ENCODE measurements at regions not wholly inside any gene's neighbourhood (a gene's known extent, or its start where the extent isn't known, plus 50 kb on each side); places are given as distances from the start of the nearest gene placed in this dataset.
A peak's percentile ranks its signal among the peaks of the same experiment; 100 is the strongest.

- no peak overlapping the region for H3K4me3 ChIP-seq (ENCODE audit: low read length)
- no peak for TF ChIP-seq ZNF274 (IDR thresholded peaks at IDR 0.05; ENCODE audit: low read depth, low read length)
These were observed 68.0 kb upstream of the RPH3AL start for GRCh38 chr17:420479-421175.

- no peak overlapping the region for H3K4me3 ChIP-seq (ENCODE audit: low read length)
- no peak for TF ChIP-seq ZNF274 (IDR thresholded peaks at IDR 0.05; ENCODE audit: low read depth, low read length)
These were observed 66.6 kb upstream of the RPH3AL start for GRCh38 chr17:419073-419735.

GRCh38 chr17:418421-418751 is 65.8 kb upstream of the RPH3AL start:
- H3K4me3 ChIP-seq (ENCODE audit: low read length) = no peak overlapping the region
- no peak for TF ChIP-seq ZNF274 (IDR thresholded peaks at IDR 0.05; ENCODE audit: low read depth, low read length)

- no peak for TF ChIP-seq ZNF274 (IDR thresholded peaks at IDR 0.05; ENCODE audit: low read depth, low read length)
These were observed 65.2 kb upstream of the RPH3AL start for GRCh38 chr17:417691-418420.

GRCh38 chr17:416293-417206 is 63.9 kb upstream of the RPH3AL start:
- H3K4me3 ChIP-seq (ENCODE audit: low read length) = peak overlapping the region; percentile 55; the same call in 1 of the 2 replicates
- no peak for TF ChIP-seq ZNF274 (IDR thresholded peaks at IDR 0.05; ENCODE audit: low read depth, low read length)

More at GRCh38 chr17:417691-418420, 65.2 kb upstream of the RPH3AL start:
- no peak overlapping the region for H3K4me3 ChIP-seq (ENCODE audit: low read length)

- H3K4me3 ChIP-seq (ENCODE audit: low read length) = peak overlapping the region; percentile 5; the same call in 1 of the 2 replicates
- no peak for TF ChIP-seq ZNF274 (IDR thresholded peaks at IDR 0.05; ENCODE audit: low read depth, low read length)
These were observed 61.2 kb upstream of the RPH3AL start for GRCh38 chr17:413706-414380.

- TF ChIP-seq ZNF274 (IDR thresholded peaks at IDR 0.05; ENCODE audit: low read depth, low read length) = no peak
- no peak overlapping the region; the same call in 1 of the 2 replicates for H3K4me3 ChIP-seq (ENCODE audit: low read length)
These were observed 60.4 kb upstream of the RPH3AL start for GRCh38 chr17:413016-413350.

GRCh38 chr17:412211-413015 is 59.8 kb upstream of the RPH3AL start:
- no peak overlapping the region; the same call in 1 of the 2 replicates for H3K4me3 ChIP-seq (ENCODE audit: low read length)

GRCh38 chr17:411421-412120 is 59.0 kb upstream of the RPH3AL start:
- no peak for TF ChIP-seq ZNF274 (IDR thresholded peaks at IDR 0.05; ENCODE audit: low read depth, low read length)
- H3K4me3 ChIP-seq (ENCODE audit: low read length) = no peak overlapping the region

More at GRCh38 chr17:412211-413015, 59.8 kb upstream of the RPH3AL start:
- TF ChIP-seq ZNF274 (IDR thresholded peaks at IDR 0.05; ENCODE audit: low read depth, low read length) = no peak

GRCh38 chr17:410543-411401 is 58.2 kb upstream of the RPH3AL start:
- H3K4me3 ChIP-seq (ENCODE audit: low read length) = peak overlapping the region; percentile 66
- no peak for TF ChIP-seq ZNF274 (IDR thresholded peaks at IDR 0.05; ENCODE audit: low read depth, low read length)

- H3K4me3 ChIP-seq (ENCODE audit: low read length) = peak overlapping the region; percentile 66
- no peak for TF ChIP-seq ZNF274 (IDR thresholded peaks at IDR 0.05; ENCODE audit: low read depth, low read length)
These were observed 57.4 kb upstream of the RPH3AL start for GRCh38 chr17:409848-410542.
